Activated CD4-positive, alpha-beta memory T cell treated with anti-CD3 and anti-CD28 coated beads, Interleukin-2, amount 10 ng/mL, durations not matched to agents 7 days and 5 days (primary cell): ENCODE measurements at regions not wholly inside any gene's neighbourhood (a gene's known extent, or its start where the extent isn't known, plus 50 kb on each side); places are given as distances from the start of the nearest gene placed in this dataset.
"Not testable (repeated sequence)": the region's sequence is repeated elsewhere in the genome, so short reads cannot be mapped to it uniquely, and the experiment has no call there.

ENCODE experiments used
- CTCF ChIA-PET: fragments of 350-600 bp; sonication (Branson Sonifier 250); formaldehyde crosslinking; loops from one replicate; lab custom pipeline; 2021; ENCODE audit warnings: antibody characterized with exemption, inconsistent platforms; lab: Charles Lee
- POLR2A ChIA-PET: fragments of 350-600 bp; sonication (Branson Sonifier 250); formaldehyde crosslinking; loops from one replicate; lab custom pipeline; 2021; ENCODE audit warnings: antibody characterized with exemption; lab: Charles Lee
- DNase-seq: peaks from one replicate; pipeline ENCODE4 v3.0.0-alpha.2; 2020
- H3K27ac Mint-ChIP-seq: one replicate; pipeline ENCODE4 v1.8.0; 2021; ENCODE audit warnings: mild to moderate bottlenecking, mixed read lengths
- H3K27me3 Mint-ChIP-seq: one replicate; pipeline ENCODE4 v1.8.0; 2021; ENCODE audit warnings: mixed read lengths
- H3K36me3 Mint-ChIP-seq: one replicate; pipeline ENCODE4 v1.8.0; 2021; ENCODE audit warnings: low read depth, mixed read lengths
- H3K4me1 Mint-ChIP-seq: one replicate; pipeline ENCODE4 v1.8.0; 2021; ENCODE audit warnings: mixed read lengths
- H3K4me3 Mint-ChIP-seq: one replicate; pipeline ENCODE4 v1.8.0; 2021; ENCODE audit warnings: mild to moderate bottlenecking, mixed read lengths
- H3K9me3 Mint-ChIP-seq: one replicate; pipeline ENCODE4 v1.8.0; 2021; ENCODE audit warnings: mixed read lengths

DNA sequence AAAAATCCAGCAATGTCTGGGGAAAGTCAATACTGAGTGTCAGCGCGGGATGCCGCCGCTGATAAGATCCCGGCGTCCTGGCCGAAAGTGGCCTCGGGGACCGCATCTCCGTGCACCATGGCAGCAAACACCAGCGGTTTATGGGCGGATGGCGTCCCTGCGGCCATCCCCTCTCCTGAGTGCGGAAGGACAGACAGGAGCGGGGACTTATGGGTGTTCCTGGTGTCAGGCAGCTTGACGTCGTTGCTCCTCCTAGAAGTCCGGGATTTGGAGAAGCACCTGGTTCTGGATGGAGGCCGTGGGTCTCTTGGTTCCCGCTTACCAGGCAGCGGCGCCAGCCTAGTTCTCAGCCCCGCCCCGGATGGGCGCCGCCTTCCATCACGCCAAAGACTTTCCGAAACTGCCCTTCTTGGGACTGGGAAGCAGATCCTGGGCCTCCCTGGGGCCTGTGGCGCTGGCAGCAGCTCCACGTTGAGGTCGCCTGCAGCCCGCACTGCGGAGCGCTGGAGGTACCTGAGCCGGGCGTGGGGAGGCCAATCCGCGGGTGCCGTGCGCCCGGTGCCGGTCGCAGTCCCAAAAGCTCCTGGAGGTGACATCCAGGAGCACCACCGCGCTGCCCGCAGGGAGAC lies 119.1 kb downstream of the CCDC74A start:
- no peak overlapping the region for H3K27ac Mint-ChIP-seq
- CTCF ChIA-PET: interaction anchor here (1.0 kb wide), 1 partner anchor 26 kb away, joined by 4 read pairs; no protein-coding TSS in a partner anchor
- H3K9me3 Mint-ChIP-seq: no peaks in the 10 kb centered on the region
- POLR2A ChIA-PET: no interaction called here
- H3K27me3 Mint-ChIP-seq: peaks cover 42% of the 10 kb centered on the region
- no peak for DNase-seq
- no peaks in the 10 kb centered on the region for H3K36me3 Mint-ChIP-seq
- H3K4me1 Mint-ChIP-seq: no peaks in the 10 kb centered on the region
- H3K4me3 Mint-ChIP-seq: no peak overlapping the region

DNA sequence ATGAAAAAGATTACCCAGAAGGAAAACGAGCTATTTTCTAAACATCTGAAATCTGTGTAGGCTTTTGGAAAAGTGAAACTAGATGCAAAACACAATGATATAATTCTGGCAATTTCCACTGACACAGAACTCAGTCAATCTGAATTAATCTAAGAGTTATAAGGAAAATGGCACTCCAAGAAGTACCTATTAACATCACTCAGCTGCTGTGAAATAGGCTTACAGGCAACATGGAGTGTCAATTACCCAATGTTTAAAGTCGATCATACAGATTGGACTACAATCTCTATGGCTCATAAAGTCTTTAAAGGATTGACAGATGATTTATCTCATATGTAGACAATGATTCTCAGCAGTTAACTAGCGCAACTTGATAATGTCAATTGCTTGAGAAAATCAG lies 120.9 kb downstream of the CCDC74A start:
- H3K36me3 Mint-ChIP-seq, POLR2A ChIA-PET, CTCF ChIA-PET, H3K9me3 Mint-ChIP-seq, H3K4me1 Mint-ChIP-seq, H3K4me3 Mint-ChIP-seq, DNase-seq, H3K27ac Mint-ChIP-seq: not testable (repeated sequence)
- peaks cover 47% of the 10 kb centered on the region for H3K27me3 Mint-ChIP-seq

DNA sequence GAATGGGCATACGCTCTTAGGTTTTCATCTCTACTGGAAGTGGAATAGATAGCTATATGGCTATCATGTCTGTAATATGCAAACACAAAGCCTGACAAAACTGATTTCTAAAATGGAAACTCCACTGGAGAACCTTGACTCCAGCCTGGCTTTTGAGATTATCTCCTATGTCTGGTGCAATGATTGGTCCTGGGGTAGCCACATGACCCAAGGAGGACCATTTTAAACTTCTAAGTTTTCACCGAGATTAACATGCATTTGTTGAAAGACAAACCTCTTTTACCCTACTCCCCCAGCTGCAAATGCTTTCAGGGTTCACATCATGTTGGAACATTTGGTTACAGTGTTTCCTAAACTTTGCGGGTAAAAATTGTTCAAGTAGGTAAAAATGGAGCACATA lies 124.6 kb downstream of the CCDC74A start:
- H3K27ac Mint-ChIP-seq, H3K4me3 Mint-ChIP-seq, POLR2A ChIA-PET, H3K9me3 Mint-ChIP-seq, DNase-seq, H3K36me3 Mint-ChIP-seq, CTCF ChIA-PET, H3K4me1 Mint-ChIP-seq: not testable (repeated sequence)
- peaks cover 48% of the 10 kb centered on the region for H3K27me3 Mint-ChIP-seq

DNA sequence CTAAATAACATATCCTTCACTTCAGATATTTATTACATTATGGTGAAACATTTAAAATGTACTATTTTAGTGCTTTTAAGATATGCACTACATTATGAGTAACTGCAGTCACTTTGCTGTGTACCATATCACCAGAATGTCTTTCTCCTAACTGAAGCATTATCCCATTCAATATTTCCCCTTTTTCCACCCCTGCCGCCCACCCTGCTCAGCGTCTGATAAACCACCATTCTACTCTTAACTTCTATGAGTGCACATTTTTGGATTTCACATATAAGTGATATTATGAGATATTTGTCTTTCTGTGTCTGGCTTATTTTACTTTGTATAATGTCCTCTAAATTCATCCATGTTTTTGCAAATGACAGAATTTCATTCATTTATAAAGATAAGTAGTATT lies 126.4 kb downstream of the CCDC74A start:
- DNase-seq, H3K4me3 Mint-ChIP-seq: not testable (repeated sequence)
- peaks cover 39% of the 10 kb centered on the region for H3K27me3 Mint-ChIP-seq

DNA sequence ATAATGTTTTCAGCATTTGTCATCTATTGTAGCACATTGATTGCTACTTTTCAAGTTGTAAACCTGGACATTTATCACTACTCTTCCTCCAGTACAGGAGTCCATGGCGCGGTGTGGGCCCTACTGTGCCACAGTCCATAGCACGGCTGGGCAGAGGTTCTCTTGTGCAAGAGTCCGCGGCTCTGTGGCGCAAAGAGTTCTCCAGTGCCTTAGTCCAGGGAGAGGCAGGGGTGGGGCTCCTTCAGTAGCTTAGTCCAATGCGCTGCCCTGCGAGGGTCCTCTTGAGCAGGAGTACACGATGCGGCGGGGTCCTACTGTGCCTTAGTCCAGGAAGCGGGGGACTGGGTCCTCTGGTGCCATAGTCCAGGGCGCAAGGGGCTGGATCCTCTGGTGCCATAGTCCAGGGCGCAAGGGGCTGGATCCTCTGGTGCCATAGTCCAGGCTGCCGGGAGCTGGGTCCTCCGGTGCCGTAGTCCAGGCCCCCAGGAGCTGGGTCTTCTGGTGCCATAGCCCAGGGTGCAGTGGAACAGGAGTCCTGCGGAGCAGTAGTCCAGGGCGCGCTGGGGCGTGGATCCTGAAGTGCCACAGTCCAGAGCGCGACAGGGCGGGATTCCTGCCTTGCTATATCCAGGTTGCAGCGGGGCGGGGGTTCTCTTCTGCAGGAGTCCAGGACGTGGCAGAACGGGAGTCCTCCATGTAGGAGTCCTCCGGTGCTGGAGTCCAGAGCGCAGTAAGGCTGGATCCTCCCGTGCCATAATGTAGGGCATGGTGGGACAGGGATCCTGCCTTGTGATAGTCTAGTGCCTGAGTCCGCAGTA lies 129.3 kb downstream of the CCDC74A start:
- H3K27me3 Mint-ChIP-seq: peaks cover 27% of the 10 kb centered on the region
- H3K9me3 Mint-ChIP-seq: no peaks in the 10 kb centered on the region
- H3K4me1 Mint-ChIP-seq: no peaks in the 10 kb centered on the region
- no peak overlapping the region for H3K27ac Mint-ChIP-seq
- ChIA-PET POLR2A (no interaction called here), CTCF (no interaction called here)
- no peaks in the 10 kb centered on the region for H3K36me3 Mint-ChIP-seq
- no peak overlapping the region for H3K4me3 Mint-ChIP-seq
- no peak for DNase-seq

More for the DNA sequence above, 126.4 kb downstream of the CCDC74A start:
- H3K4me1 Mint-ChIP-seq, H3K27ac Mint-ChIP-seq, H3K36me3 Mint-ChIP-seq, CTCF ChIA-PET, POLR2A ChIA-PET, H3K9me3 Mint-ChIP-seq: not testable (repeated sequence)

DNA sequence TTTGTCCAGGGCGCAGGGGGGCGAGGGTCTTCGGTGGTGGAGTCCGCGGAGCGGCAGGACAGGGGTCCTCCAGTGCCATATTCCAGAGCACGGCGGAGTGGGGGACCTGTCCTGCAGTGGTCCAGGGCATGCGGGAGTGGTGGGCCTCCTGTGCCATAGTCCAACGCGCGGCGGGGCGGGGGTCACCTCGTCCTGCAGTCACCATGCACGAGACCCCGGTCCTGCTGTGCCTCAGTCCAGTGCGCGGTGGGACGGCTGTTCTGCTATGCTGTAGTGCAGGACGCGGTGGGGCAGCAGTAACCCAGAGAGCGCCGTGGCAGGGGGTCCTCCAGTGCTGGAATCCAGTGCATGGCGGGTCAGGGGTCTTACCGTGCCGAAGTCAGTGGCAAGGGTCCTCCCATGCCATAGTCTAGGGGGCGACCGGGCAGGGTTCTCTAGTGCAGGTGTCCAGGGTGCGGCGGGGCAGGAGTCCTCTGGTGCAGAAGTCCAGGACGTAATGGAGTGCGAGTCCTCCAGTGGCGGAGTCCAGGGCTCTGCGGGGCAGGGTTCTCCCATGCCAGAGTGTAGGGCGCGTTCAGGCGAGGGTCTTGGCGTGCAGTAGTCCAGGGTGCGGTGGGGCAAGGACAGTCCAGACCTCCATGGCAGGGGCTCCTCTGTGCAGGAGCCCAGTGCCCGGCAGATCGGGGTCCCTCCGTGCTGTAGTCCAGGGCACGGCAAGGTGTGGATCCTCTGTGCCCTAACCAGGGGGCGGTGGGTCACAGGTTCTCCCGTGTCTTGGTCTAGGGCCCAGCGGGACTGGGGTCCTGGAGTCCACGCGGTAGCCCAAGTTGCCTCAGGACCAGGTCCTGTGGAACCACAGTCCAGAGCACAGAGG lies 130.4 kb downstream of the CCDC74A start:
- DNase-seq: no peak
- Mint-ChIP-seq H3K36me3 (no peaks in the 10 kb centered on the region), H3K27ac (no peak overlapping the region), H3K27me3 (peaks cover 29% of the 10 kb centered on the region), H3K4me3 (no peak overlapping the region), H3K4me1 (no peaks in the 10 kb centered on the region), H3K9me3 (no peaks in the 10 kb centered on the region)
- CTCF ChIA-PET: no interaction called here
- POLR2A ChIA-PET: no interaction called here

DNA sequence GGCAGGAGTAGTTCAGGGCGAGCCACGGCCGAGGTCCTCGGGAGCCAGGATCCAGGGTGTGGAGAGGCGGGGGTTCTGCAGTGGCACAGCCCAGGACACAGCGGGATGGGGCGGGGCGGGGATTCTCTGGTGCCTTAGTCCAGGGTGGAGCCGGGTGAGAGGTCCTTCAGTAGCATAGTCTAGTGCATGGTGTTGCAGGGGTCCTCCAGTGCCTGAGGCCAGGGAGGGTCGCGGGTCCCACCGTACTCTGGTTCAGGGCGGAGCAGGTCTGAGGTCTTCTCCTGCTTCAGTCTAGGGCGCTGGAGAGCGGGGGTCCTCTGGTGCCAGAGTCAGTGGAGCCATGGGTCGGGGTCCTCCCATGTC lies 131.1 kb downstream of the CCDC74A start:
- H3K9me3 Mint-ChIP-seq: no peaks in the 10 kb centered on the region

DNA sequence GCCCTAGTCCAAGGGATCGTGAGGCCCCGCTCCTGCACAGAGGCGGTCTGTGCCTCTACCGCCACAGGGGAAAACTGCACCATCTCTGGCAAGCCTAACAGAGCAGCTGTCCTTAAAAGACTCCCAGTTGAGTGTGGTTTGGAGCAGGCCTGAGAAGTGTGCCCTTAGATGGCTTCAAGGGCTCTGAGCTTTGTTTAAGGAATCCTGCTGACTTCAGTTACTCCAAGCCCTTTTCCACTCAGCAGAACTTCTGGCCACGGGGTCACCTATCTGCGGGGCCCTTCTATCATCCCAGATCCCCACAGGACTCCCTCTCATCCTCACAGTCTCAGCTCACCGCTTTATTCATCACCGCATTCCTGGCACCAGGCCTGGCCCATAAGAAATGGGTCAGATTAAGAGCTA lies 131.5 kb downstream of the CCDC74A start:
- CTCF ChIA-PET: interaction anchor here (1.2 kb wide), 1 partner anchor 13 kb away, joined by 3 read pairs; no protein-coding TSS in a partner anchor
- POLR2A ChIA-PET: no interaction called here
- no peak overlapping the region for H3K27ac Mint-ChIP-seq

More for the DNA sequence above, 131.1 kb downstream of the CCDC74A start:
- ChIA-PET CTCF (interaction anchor here (1.2 kb wide), 1 partner anchor 14 kb away, joined by 3 read pairs; no protein-coding TSS in a partner anchor), POLR2A (no interaction called here)
- Mint-ChIP-seq H3K36me3 (no peaks in the 10 kb centered on the region), H3K27ac (no peak overlapping the region), H3K4me3 (no peak overlapping the region), H3K4me1 (no peaks in the 10 kb centered on the region), H3K27me3 (peaks cover 28% of the 10 kb centered on the region)
- DNase-seq: no peak

DNA sequence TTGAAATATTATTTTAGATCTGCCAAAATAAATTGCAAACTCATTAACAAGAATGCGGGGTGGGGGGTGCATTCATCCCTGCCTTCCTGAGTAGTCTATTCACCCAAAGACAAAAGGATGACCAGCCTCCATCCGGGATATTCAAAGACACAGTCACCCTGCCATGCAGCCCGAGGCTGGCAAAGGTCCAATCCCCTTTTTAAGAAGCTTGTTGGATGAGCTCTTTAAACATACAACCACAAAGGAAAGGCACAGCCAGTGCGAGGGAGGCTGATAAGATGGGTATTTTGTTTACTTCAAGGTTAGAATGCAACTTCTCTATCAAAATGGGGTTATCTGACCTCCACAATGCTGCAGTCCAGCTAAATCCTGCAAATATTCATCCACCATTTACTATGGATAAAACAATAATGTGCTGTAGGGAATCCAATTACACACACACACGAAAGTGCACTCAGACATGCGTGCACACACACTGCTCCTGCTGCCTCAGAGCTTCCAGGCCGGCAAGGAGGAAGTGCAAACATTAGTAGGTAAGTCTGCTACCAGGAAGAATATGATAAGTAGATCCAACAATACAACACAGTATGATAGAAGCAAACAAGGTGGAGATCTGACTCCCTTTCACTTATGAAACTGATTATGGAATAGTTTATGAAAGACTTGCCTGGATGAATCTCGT lies 133.6 kb downstream of the CCDC74A start:
- POLR2A ChIA-PET, H3K4me3 Mint-ChIP-seq, DNase-seq, H3K4me1 Mint-ChIP-seq, H3K27ac Mint-ChIP-seq, H3K36me3 Mint-ChIP-seq, CTCF ChIA-PET, H3K9me3 Mint-ChIP-seq: not testable (repeated sequence)
- H3K27me3 Mint-ChIP-seq: peaks cover 27% of the 10 kb centered on the region

More for the DNA sequence above, 131.5 kb downstream of the CCDC74A start:
- Mint-ChIP-seq H3K4me1 (no peaks in the 10 kb centered on the region), H3K36me3 (no peaks in the 10 kb centered on the region), H3K4me3 (no peak overlapping the region), H3K27me3 (peaks cover 26% of the 10 kb centered on the region), H3K9me3 (no peaks in the 10 kb centered on the region)
- no peak for DNase-seq

DNA sequence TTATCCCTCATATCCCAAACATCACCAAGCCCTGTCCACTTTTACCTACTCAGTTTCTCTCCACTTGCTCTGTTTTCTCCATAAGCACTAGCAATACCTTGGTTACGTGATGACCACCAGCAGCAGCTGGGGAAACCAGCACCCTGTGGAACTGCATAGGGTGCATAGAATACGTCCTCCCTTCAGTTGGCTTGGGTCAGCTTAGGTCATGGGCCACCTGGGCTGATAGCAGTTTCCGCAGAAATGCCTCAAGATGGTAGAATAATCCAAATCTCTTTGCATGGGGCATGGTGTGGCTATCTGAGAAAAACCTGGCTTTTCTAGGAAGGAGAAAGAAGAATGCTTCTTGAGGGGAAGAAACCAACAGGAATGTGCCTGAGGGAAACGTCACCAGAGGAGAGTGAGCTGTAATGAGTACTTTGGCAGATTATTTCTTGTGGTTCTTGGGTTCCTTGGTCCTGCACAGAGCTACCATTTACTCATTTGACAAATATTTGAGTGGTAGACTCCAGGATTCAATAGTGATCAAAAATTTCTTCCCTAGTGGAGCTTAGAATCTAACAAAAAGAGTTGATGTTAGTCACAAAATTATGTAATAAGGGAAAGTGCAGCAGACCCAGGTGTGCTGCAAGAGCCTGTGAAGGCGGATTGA lies 134.3 kb downstream of the CCDC74A start:
- H3K9me3 Mint-ChIP-seq, H3K36me3 Mint-ChIP-seq, DNase-seq, H3K27ac Mint-ChIP-seq, POLR2A ChIA-PET, H3K4me3 Mint-ChIP-seq, H3K4me1 Mint-ChIP-seq: not testable (repeated sequence)
- CTCF ChIA-PET: interaction anchor here (0.9 kb wide), 2 partner anchors 11 to 12 kb away, joined by 4 to 5 read pairs; no protein-coding TSS in a partner anchor
- H3K27me3 Mint-ChIP-seq: peaks cover 24% of the 10 kb centered on the region

DNA sequence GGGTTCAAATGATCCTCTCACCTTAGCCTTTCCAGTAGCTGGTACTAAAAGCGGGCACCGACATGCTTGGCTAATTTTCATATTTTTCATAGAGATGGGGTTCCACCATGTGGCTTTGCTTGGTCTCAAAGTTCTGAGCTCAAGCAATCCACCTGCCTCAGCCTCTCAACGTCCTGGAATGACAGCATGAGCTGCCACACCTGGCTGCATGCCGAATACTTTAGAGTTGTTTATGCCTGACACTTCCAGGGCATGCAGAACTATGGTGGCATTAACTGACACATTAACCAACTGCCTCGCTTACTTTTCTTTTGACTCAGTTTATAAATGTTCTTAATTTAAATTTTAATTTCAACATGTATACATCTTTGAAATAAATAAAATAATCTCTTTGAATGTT lies 135.8 kb downstream of the CCDC74A start:
- POLR2A ChIA-PET, H3K27ac Mint-ChIP-seq, H3K4me1 Mint-ChIP-seq, H3K36me3 Mint-ChIP-seq, H3K4me3 Mint-ChIP-seq, CTCF ChIA-PET, DNase-seq, H3K9me3 Mint-ChIP-seq: not testable (repeated sequence)
- peaks cover 26% of the 10 kb centered on the region for H3K27me3 Mint-ChIP-seq

DNA sequence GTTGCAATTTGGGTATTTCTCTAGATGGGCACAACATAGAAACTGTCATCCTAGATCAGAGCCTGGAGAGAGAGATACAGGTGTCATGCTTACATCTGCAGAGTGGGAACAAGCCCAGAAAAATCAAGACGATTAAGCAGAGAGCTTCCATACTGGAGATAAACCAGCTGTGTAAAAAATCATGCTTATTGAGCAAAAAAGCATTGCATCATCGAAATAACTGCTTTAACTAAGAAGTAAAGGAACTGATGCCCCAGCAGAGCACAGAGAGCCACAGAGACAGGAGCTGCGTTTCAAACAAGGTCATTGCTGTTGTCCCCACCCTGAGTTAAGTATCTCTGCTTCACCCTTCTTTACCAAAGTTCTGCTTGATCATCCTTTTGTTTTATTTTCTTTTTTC lies 138.0 kb downstream of the CCDC74A start:
- CTCF ChIA-PET, H3K4me1 Mint-ChIP-seq, POLR2A ChIA-PET, H3K4me3 Mint-ChIP-seq, H3K27ac Mint-ChIP-seq, DNase-seq, H3K36me3 Mint-ChIP-seq, H3K9me3 Mint-ChIP-seq: not testable (repeated sequence)
- H3K27me3 Mint-ChIP-seq: peaks cover 26% of the 10 kb centered on the region
